PC-9 (cell line): ENCODE measurements at regions not wholly inside any gene's neighbourhood (a gene's known extent, or its start where the extent isn't known, plus 50 kb on each side); places are given as distances from the start of the nearest gene placed in this dataset.

Experiments used
- BruUV-seq: library from RNA; stranded (reverse); fragments of 400-500 nt; replicated peaks from 2 replicates; lab custom pipeline; 2021; lab: Mats Ljungman, UMichigan
- CTCF ChIA-PET: fragments of 300-600 bp; sonication (Branson Sonifier 250); formaldehyde crosslinking; loops from one replicate; lab custom pipeline; 2022; ENCODE audit warnings: antibody characterized with exemption; lab: Charles Lee
- POLR2A ChIA-PET: fragments of 300-600 bp; sonication (Branson Sonifier 250); formaldehyde crosslinking; loops from one replicate; lab custom pipeline; 2022; ENCODE audit warnings: antibody characterized with exemption; ENCODE audit not compliant: unreplicated experiment; lab: Charles Lee
- DNase-seq, 2 experiments: peaks; one replicate each; pipeline versions ENCODE4 v3.0.0 to v3.0.0-alpha.2; 2015 to 2022; ENCODE audit warnings: mixed read lengths in 1 of 2
- H2AFZ ChIP-seq: fragments of 200-600 bp; sonication (generic); 2 replicates; pipeline ENCODE4 v1.8.1; 2017; ENCODE audit warnings: antibody characterized with exemption
- H3F3A ChIP-seq: fragments of 200-600 bp; sonication (generic); 2 replicates; pipeline ENCODE4 v1.8.1; 2017; ENCODE audit warnings: antibody characterized with exemption, mild to moderate bottlenecking, low read depth; ENCODE audit not compliant: insufficient read depth
- H3K27ac ChIP-seq: fragments of 200-600 bp; sonication (generic); 2 replicates; pipeline ENCODE4 v1.6.1; 2016; ENCODE audit warnings: mixed run types
- H3K27me3 ChIP-seq: fragments of 200-600 bp; sonication (generic); 2 replicates; pipeline ENCODE4 v1.6.1; 2016; ENCODE audit warnings: low read depth, mixed run types; ENCODE audit not compliant: insufficient read depth
- H3K36me3 ChIP-seq: fragments of 200-600 bp; sonication (generic); 2 replicates; pipeline ENCODE4 v1.6.1; 2016; ENCODE audit warnings: low read depth, mixed run types
- H3K4me1 ChIP-seq: fragments of 200-600 bp; sonication (generic); replicated peaks from 2 replicates; pipeline ENCODE4 v1.6.1; 2016; ENCODE audit warnings: mixed run types; ENCODE audit not compliant: insufficient read depth
- H3K4me2 ChIP-seq: fragments of 200-600 bp; sonication (generic); 2 replicates; pipeline ENCODE4 v1.6.1; 2017; ENCODE audit warnings: mixed run types
- H3K4me3 ChIP-seq: fragments of 200-600 bp; sonication (generic); 2 replicates; pipeline ENCODE4 v1.6.1; 2016; ENCODE audit warnings: mixed run types
- H3K79me2 ChIP-seq: fragments of 200-600 bp; sonication (generic); 2 replicates; pipeline ENCODE4 v1.6.1; 2017; ENCODE audit warnings: low read depth, mixed run types
- H3K9me2 ChIP-seq: fragments of 200-600 bp; sonication (generic); 2 replicates; pipeline ENCODE4 v1.8.1; 2017; ENCODE audit warnings: mild to moderate bottlenecking; ENCODE audit not compliant: insufficient read depth
- H3K9me3 ChIP-seq: fragments of 200-600 bp; sonication (generic); 2 replicates; pipeline ENCODE4 v1.8.1; 2016; ENCODE audit warnings: low read depth; ENCODE audit not compliant: insufficient read depth
- H4K20me1 ChIP-seq: fragments of 200-600 bp; sonication (generic); 2 replicates; pipeline ENCODE4 v1.8.1; 2017; ENCODE audit not compliant: insufficient read depth
- CTCF ChIP-seq: fragments of 200-600 bp; sonication (generic); conservative IDR thresholded peaks from 2 replicates; pipeline ENCODE4 v1.6.1; 2017; ENCODE audit warnings: mixed run types, antibody characterized with exemption, mild to moderate bottlenecking, moderate library complexity
- EZH2 ChIP-seq: fragments of 200-600 bp; sonication (generic); IDR thresholded peaks from 2 replicates; pipeline ENCODE4 v1.8.0; 2017; ENCODE audit warnings: antibody characterized with exemption, low read depth
- intact Hi-C: fragments of 100-400 bp; cut with micrococcal nuclease; formaldehyde crosslinking; loops from one replicate; pipeline ENCODE4 v1.10.0; 2022; ENCODE audit not compliant: unreplicated experiment

- Histone ChIP-seq H3F3A (no peaks in the 10 kb centered on the region), H3K4me3 (no peak overlapping the region), H3K79me2 (no peaks in the 10 kb centered on the region), H3K27me3 (no peaks in the 10 kb centered on the region), H3K27ac (no peak overlapping the region), H3K4me2 (no peak overlapping the region), H3K9me3 (no peaks in the 10 kb centered on the region), H4K20me1 (no peaks in the 10 kb centered on the region), H2AFZ (no peak overlapping the region), H3K4me1 (no peaks in the 10 kb centered on the region), H3K9me2 (no peaks in the 10 kb centered on the region; the same call in 1 of the 2 replicates), H3K36me3 (peaks cover 13% of the 10 kb centered on the region; the same call in 1 of the 2 replicates)
- ChIA-PET CTCF (no interaction called here), POLR2A (interaction anchor here (0.6 kb wide), 1 partner anchor 438 kb away, joined by 3 read pairs; no protein-coding TSS in a partner anchor)
- no peak for TF ChIP-seq CTCF
- no peak for TF ChIP-seq EZH2
- BruUV-seq = no TSS peak
- DNase-seq = no peak
- intact Hi-C loops = no loop called here
Observed at GRCh38 chr6:144467172-144467762, 182.1 kb downstream of the UTRN start.

GRCh38 chr6:144467921-144468320 is 182.8 kb downstream of the UTRN start:
- DNase-seq = no peak
- intact Hi-C loops = no loop called here
- no peak overlapping the region for H3K4me3 ChIP-seq
- H3K9me3 ChIP-seq = no peaks in the 10 kb centered on the region
- no peaks in the 10 kb centered on the region; the same call in 1 of the 2 replicates for H3K9me2 ChIP-seq
- H3K27me3 ChIP-seq = no peaks in the 10 kb centered on the region
- no peak overlapping the region for H3K4me2 ChIP-seq
- TF ChIP-seq EZH2 (no peak), CTCF (no peak)
- ChIA-PET CTCF (no interaction called here), POLR2A (interaction anchor here (0.5 to 0.6 kb wide), 2 partner anchors 439 to 571 kb away, joined by 3 to 17 read pairs; no protein-coding TSS in a partner anchor)
- no peak overlapping the region for H2AFZ ChIP-seq
- H3K27ac ChIP-seq = no peak overlapping the region
- H3K79me2 ChIP-seq = no peaks in the 10 kb centered on the region
- H3K4me1 ChIP-seq = no peaks in the 10 kb centered on the region
- H3F3A ChIP-seq = no peaks in the 10 kb centered on the region
- peaks cover 9% of the 10 kb centered on the region; the same call in 1 of the 2 replicates for H3K36me3 ChIP-seq
- no TSS peak for BruUV-seq
- no peaks in the 10 kb centered on the region for H4K20me1 ChIP-seq

- TF ChIP-seq EZH2 = no peak
- no peak for TF ChIP-seq CTCF
- Histone ChIP-seq H3K79me2 (no peaks in the 10 kb centered on the region), H3K4me2 (no peak overlapping the region), H3K4me3 (no peak overlapping the region), H3K9me2 (no peaks in the 10 kb centered on the region; the same call in 1 of the 2 replicates), H3K4me1 (no peaks in the 10 kb centered on the region), H3K9me3 (no peaks in the 10 kb centered on the region), H4K20me1 (no peaks in the 10 kb centered on the region), H3F3A (no peaks in the 10 kb centered on the region), H3K36me3 (peaks cover 9% of the 10 kb centered on the region; the same call in 1 of the 2 replicates), H3K27ac (no peak overlapping the region), H2AFZ (no peak overlapping the region), H3K27me3 (no peaks in the 10 kb centered on the region)
- intact Hi-C loops = no loop called here
- no TSS peak for BruUV-seq
- ChIA-PET CTCF (no interaction called here), POLR2A (no interaction called here)
- DNase-seq = no peak
Observed at GRCh38 chr6:144468709-144469108, 183.6 kb downstream of the UTRN start.
